Embryonic facial prominence (tissue), 1 donor: ENCODE measurements at regions not wholly inside any gene's neighbourhood (a gene's known extent, or its start where the extent isn't known, plus 50 kb on each side); places are given as distances from the start of the nearest gene placed in this dataset.

ENCODE experiments used
- DNase-seq: peaks from one replicate; pipeline ENCODE4 v3.0.0-alpha.2; 2016; ENCODE audit errors: extremely low spot score

DNA sequence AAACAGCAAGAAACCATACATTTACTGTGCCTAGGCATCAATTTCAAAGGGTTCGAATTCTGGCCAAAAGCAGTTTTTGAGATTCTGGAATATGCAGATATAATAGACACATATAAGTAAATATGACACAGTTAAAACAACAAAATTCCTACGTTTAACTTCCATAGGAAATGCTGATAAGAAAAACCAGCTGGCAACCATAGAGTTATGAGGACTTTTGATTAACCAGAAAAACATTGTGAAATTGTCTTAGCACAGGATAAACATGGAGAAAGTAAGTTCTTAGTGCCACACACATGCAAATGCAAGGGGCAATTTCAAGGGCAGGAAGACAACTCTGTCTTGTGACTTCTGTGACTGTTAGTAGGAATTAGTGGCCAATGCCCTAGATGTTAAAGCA, 702.1 kb downstream of the TNS3 start:
- DNase-seq = no peak

DNA sequence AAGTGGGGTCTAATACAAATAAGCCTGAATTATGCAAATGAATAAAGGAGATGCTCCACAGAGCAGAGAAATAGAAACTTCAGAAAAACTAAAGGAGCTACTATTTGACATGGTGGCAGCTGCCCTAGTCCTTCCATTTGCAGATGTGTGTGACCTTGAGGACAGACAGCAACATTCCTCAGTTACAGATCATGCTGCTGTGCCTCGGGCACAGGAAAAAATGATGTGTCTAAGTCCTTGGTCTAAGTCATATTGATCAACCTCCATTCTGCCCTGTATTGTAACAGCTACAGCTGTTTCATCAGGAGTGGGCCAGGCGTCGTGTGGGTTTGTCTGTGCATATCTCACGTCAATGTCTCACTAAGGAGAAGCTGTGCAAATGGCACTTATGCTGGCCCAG, 710.4 kb downstream of the TNS3 start:
- no peak for DNase-seq

DNA sequence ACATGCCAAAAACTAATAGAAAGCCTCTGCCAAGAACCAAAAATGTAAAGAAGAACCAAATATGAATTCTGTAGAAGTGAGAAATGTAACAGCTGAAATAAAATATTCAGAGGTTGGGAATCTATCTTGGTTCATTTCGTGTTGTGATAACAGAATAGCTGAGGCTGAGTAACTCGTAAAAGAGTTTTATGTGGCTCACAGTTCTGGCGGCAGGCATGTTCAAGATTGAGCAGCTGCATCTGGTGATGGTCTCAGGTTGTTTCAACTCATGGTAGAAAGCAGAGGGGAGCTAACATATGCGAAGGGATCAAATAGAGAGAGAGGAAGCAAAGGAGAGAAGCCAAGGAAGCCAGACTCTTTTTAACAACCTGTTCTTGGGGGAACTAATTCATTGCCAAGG, 717.2 kb downstream of the TNS3 start:
- DNase-seq = no peak

DNA sequence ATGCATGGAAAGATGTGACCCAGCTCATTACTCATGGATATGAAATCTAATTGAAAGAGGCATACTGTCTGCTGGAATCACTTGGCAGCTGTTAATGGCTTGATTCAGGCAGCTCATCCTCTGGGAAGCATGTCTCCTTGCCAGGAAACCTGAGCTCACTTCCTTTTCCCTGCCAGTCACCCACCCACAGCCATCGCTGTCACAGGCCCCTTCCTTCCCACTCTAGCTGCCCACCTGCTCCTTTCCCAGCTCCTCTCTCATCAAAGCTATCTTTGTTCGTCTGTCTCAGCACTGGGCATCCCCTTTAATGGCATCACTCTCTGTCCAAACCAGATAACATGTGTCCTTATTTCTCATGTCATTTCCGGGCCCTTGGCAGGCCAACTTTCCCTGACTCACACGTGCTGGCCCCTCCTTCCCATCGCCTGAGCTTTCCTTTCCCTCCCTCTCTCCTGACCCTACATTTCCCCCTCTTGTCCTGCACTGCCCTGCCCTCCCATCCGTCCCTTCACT, 721.9 kb downstream of the TNS3 start:
- DNase-seq = no peak

DNA sequence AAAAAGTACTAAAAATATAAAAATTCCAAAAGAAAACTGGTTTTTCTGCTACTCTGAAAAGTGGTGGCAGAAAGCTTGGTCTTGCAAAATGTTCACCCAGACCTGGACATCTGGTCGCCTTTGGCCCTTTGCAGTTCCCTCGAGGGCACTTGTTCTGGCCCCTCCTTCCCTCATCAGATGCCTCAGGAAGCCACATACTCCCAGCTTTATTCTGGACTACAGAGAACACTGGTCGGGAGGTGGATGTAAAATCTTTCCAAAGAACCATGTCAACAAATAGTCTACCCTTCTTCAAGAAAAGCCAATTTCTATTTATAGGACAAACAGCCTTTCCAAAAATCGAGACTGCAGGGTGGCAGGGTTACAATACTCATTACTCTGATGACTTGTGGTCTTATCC, 726.1 kb downstream of the TNS3 start:
- DNase-seq = no peak

DNA sequence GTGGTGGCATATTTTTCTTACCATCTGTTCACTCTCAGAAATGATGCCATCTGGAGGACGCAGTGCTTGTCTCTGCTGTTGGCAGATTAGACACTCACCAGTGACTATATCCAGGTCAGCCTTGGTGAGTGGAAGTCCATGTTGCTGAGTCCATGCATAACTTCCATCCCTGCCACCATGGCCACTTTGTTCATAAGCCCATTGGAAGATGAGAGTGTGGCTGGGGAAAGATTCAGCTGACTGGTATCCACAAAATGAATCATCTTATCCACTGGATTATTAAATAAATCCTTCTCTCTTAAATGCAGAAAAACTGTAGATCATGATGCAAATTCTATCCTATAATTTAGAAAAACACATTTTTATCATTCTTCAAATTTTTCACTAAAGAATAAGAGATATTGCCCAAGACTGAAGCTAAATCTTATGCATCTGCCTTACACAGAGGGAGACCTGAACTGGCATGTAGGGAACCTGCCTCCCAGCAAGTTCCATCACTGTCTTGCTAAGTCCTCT, 726.9 kb downstream of the TNS3 start:
- DNase-seq = no peak

DNA sequence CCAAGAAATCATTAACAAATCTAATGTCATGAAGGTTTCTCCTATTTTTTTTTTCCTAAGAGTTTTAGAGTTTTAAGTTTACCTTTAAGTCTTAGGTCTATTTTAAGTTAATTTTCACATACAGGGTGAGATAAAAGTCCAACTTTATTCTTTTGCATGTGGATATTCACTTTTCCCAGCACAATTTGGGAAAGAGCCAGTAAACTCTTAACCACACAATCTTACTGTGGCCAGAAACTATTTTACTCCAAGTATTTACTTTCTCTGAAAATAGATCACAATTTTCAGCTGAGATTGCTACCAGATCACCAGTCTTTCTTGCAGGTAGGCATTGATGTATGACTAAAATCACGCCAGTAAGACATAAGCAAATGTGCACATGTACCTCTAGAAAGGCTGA, 728.5 kb downstream of the TNS3 start:
- DNase-seq = no peak

DNA sequence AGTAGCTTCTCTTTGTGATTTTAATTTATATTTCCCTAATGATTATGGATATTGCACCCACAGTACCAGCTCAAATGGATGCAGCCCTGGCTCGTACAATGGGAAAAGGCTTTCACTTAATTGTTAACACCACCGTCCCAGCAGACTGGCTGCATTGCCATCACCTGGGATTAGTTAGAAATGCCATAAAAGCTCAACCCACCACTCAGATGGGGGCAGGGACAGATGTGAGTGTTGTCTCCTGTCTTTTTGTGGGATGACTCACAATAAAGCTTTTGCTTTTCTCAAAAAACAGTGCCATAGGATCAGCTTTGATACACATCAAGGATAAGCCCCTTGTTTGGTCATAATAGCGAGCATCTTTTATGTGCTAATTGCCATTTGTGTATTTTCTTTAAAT, 729.1 kb downstream of the TNS3 start:
- no peak for DNase-seq

DNA sequence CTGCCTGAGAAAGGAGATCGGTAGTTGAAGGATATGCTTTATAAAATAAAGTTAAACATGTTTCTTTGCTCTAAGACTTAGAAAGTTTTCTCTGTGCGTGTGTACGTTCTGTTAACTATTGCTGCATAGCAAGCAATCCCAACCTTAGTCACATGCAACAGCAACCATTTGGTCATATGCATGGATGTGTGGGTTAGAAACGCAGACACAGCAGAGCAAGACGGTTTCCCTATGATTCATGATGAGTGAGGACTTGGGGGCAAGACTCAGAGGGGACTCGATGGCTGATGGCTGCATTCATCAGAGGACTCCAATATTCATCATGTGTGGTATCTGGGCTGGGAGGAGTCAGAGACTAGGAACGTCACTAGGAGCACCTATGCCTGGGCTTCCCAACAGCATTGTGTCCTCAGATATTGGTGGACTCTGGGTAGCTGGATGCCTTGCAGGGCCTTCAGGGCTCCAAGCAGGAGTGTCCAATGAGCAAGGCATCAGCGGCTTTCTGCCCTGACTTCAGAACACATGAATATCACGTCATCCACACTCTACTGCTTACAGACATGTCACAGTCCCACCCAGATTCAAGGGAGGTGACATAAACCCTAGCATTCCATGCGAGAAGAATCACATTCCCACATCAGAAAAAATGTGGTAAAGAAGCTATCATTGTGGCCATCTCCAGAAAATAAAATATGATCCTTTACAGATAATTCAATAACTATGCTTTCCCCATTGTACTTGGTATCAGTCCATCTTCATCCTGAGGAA, 731.2 kb downstream of the TNS3 start:
- DNase-seq = no peak

DNA sequence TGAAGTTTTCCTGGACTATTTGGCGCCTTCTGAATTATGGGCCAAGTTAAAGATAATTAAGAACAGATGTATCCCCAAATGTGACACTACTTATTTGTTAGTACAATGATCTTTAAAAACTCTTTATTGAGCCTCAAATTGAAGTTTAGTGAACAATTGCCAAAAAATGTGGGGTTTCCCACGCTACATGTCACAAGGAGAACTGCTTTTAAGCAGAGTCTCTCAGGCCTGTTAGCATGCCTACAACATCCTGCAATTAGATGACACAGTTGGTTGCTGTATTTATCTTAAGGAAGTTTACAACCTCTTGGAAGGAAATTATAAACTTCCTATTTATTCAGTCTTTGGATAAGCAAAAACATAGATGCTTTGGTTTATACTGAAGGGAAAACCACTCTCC, 733.0 kb downstream of the TNS3 start:
- no peak for DNase-seq

DNA sequence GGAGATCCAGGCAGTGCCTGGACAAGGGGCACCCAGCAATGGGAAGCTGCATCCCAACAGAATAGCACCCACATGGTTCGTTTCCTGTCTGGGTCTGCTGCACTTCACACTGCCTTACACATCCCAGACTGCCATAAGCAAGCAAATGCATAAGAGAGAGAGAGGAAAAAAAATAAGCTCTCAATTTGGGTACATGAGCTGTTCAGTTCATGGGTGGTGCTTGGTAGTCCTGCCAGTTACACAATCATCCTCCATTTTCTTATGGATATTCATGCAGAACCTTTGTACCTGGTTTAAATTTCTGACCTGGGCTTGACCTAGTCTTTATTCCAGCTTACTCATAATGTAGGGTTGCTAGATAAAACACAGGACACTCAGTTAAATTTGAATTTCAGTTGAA, 733.6 kb downstream of the TNS3 start:
- no peak for DNase-seq

DNA sequence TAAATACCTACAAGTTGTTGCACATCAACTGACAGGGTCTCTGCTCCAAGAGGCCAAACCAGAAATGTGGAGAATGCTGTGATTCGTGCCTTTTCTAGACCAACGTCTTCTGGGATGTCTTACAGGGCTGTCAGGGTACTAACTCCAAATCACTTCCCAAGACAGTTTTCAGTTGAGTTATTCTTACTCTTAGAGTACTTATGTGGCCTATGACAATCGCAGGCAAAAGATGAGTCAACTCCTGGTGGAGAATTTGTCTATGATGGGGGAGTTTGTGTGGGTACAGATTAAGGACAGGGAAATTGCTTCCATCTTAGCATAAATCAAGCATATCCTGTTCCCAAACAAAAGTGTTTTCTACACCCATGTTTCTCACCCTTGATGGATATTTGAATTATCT, 734.8 kb downstream of the TNS3 start:
- no peak for DNase-seq

DNA sequence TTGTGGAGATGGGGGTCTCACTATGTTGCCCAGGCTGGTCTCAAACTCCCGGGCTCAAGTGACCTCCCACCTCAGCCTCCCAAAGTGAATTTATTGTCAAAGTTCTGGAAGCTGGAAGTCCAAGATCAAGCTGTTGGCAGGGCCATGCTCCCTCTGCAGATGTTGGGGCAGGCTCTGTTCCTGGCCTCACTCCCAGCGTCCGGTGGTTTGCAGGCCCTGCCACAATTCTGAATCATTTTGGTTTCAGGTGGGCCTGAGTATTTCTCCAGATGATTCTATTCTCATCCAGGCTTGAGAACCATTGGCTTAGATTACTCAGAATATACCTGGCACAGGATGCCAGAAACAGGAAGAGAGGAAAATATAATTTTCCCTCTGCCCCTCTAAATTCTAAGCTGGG, 737.4 kb downstream of the TNS3 start:
- no peak for DNase-seq

DNA sequence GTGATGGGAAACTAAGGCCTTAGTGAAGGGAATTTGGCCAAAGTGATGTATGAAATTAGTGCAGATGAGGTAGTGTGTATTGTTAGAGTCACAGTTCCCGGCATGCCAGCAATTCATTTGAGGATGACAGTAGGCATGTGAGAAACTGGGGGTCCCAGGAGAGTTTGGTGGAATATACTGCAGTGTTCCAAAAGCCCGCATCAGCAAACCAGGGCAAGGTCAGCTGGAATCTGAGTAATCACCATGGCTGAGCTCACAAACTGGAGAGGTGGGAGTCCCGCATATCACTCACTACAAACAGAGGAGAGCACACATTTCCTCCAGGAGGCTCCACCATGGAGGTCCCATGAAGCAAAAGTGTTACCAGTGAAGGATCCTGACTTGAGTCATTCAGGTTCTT, 740.7 kb downstream of the TNS3 start:
- no peak for DNase-seq

DNA sequence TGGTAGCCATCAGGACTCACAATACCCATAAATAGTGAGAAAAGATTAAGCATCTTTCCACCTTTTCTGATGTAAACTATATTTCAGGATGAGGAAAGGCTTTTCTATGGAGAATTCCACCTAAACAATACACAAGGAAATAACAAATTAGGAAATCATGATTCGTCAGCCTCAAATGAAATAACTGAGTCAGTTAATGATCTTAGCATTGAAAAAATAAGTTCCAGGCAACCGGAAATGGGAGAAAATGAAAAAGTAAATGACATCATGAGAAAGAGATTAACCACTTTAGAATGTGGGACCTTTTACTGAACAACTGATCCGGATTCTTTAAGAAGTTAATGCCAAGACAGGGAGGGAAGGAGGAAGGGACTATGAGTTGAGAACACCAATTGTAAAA, 742.3 kb downstream of the TNS3 start:
- DNase-seq = no peak

DNA sequence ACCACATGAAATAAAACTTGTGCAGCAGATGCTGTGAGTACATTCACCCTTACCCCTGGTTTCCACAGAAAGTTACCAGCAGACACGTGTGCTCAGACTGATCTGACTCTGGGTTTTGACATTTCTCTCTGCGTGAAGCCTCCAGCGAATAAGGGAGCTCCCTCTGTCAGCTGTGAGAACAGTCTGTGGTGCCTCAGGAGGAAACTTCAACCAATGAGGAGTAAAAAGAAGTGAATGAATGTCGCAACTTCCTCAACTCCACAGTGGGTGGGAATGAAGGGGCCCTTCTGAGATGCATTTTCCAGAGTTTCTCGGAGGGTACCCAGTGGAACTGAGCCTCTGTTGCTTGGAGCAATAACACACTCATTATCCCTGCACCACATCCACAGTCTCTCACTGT, 743.4 kb downstream of the TNS3 start:
- DNase-seq = no peak

DNA sequence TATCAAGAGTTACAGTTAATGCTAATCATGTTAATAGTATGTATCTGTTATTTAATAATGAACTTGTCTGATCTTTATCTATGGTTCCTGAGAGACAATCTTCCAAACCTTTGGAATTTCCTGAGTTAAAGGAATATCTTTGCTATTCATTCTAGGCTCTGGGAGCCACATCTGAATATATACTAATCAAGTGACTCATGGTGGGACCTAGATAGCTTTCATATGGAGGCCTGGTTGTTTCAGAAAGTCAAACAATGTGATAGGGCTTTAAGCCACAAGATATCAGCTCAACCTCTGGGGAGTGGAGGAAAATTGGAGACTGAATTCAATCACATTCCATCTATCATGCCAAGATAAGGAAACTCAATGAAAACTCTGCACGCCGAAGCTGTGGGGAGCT, 746.4 kb downstream of the TNS3 start:
- DNase-seq = no peak

DNA sequence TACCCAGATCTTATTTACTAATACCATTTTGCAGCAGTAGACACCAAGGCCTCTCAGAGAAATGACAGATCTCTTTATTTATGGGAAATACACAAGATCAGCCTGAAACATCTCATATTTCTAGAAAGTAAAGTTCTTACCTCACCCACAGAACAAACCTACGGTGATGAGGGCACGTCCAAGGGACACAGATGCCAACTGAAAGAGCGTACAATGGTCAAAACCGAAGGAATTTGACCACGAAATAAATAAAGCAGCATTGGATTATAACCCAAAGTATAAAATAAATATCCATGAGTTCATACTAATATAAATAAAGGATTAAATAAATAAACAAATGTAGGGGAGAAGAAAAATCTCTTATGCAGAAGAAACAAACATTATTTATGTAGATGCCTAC, 747.0 kb downstream of the TNS3 start:
- DNase-seq = no peak

DNA sequence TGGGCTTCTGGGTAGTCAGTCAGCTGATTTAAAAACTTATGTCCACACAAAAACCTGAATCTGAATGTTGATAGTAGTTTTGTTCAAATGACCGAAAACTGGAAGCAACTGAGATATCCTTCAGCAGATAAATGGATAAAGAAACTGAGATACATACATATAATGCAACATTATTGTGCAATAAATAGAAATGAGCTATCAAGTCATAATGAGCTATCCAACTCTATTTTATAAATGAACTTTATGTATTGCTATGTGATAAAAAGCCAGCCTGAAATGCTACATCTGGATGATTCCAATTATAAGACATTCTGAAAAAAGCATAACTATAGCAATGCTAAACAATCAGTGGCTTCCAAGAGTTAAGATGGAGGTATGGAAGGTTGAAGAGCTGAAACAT, 748.7 kb downstream of the TNS3 start:
- DNase-seq = no peak

DNA sequence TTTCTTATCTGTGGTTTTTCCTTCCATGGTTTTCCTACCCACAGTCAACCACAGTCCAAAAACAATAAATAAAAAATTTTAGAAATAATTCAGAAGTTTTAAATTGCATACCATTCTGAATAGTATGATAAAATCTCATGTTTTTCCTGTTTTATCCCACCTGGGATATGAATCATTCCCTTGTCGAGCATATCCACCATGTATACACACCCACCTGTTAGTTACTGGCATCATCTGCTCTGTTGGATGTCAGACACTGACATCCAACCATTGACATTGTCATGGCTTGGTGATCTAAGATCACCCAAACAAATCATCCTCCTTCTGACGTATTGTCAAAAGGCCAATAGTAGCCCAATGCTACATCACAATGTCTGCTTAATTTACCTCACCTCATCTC, 749.8 kb downstream of the TNS3 start:
- DNase-seq = no peak

DNA sequence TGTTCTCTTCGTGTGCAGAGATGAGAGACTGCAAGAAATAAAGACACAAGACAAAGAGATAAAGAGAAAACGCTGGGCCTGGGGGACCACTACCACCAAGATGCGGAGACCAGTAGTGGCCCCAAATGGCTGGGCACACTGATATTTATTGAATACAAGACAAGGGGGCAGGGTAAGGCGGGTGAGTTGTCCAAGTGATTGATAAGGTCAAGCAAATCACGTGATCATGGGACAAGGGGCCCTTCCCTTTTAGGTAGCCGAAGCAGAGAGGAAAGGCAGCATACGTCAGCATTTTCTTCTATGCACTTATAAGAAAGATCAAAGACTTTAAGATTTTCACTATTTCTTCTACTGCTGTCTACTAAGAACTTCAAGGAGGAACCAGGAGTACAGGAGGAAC, 762.1 kb downstream of the TNS3 start:
- no peak for DNase-seq

DNA sequence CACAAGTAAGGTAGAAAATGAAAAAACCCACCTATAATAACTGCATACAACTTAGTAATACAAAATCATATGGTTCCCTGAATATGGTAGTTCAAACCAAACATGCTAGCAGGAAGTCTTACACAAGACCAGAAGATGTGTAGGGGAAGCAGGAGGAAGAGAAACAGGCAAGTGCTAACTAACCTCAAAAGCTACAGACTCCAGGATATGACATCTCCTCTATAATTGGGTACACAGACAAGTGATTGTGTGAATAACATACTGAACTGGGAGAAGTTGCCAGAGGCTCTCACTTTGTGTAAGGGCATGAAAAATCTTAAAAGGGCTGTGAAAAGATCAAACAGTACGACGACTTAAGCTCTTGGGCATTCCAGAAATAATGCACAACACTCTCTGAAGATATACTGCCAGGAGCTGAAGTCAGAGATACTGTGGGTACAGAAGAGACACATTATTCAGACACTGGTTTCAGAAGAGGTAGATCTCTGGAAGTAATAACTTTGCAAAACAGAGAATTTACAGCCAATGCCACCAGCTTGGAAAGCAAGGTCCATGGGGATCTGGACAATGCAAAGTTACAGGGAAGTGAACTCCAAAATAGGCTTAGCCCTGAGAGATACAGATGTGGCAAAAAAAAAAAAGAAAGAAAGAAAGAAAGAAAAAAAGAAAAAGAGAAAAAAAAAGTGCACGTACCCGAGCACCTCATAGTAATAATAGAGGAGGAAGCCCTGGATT, 767.2 kb downstream of the TNS3 start:
- no peak for DNase-seq

DNA sequence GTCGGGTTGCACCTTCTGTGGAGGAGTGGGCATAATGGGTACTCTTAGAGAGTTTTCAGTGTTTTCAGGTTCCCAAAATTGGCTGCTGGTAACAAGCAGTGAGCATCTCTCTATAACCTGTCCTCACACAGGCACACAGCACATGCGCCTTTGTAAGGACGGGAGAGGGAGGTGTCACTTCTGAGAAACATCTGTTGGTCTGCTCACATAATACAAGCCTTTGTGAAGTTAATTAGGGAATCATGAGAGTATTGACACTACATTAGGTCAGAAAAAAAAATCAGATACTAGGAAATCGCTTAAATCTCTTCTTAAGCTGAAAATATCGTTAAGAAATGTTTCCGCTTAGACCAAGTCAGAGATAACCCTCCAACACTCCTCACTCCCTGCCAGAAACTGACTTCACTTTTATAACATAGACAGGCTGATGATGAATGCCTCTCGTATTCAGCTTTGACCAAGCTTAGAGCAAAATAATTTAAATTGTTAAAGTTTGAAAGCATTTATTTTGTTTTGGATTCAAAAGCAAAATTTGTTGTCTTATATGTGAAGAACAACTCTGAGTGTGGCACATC, 769.7 kb downstream of the TNS3 start:
- no peak for DNase-seq
